Activated B cell treated with CpG ODN at 0.5 μM for 24 hours (primary cell): ENCODE measurements at regions not wholly inside any gene's neighbourhood (a gene's known extent, or its start where the extent isn't known, plus 50 kb on each side); places are given as distances from the start of the nearest gene placed in this dataset.

ENCODE experiments used
- ATAC-seq: fragments of 200-7000 bp; cut with Tn5 transposase; one replicate; pipeline ENCODE4 v1.10.0; 2021; ENCODE audit warnings: low read depth, mild to moderate bottlenecking, moderate library complexity
- CTCF ChIA-PET: fragments of 350-600 bp; sonication (Branson Sonifier 250); formaldehyde crosslinking; loops from one replicate; lab custom pipeline; 2021; ENCODE audit warnings: antibody characterized with exemption; lab: Charles Lee
- POLR2A ChIA-PET: fragments of 350-600 bp; sonication (Branson Sonifier 250); formaldehyde crosslinking; loops from one replicate; lab custom pipeline; 2021; ENCODE audit warnings: antibody characterized with exemption; lab: Charles Lee
- DNase-seq: peaks from one replicate; pipeline ENCODE4 v3.0.0; 2022
- H3K27ac Mint-ChIP-seq: one replicate; pipeline ENCODE4 v1.8.0; 2020; ENCODE audit warnings: mixed read lengths
- H3K27me3 Mint-ChIP-seq: one replicate; pipeline ENCODE4 v1.8.0; 2021; ENCODE audit warnings: mixed read lengths
- H3K36me3 Mint-ChIP-seq: one replicate; pipeline ENCODE4 v1.8.0; 2021; ENCODE audit warnings: low read depth, mixed read lengths
- H3K4me1 Mint-ChIP-seq: one replicate; pipeline ENCODE4 v1.8.0; 2021; ENCODE audit warnings: mixed read lengths
- H3K4me3 Mint-ChIP-seq: one replicate; pipeline ENCODE4 v1.8.0; 2020; ENCODE audit warnings: mild to moderate bottlenecking, mixed read lengths
- H3K9me3 Mint-ChIP-seq: one replicate; pipeline ENCODE4 v1.8.0; 2020; ENCODE audit warnings: mixed read lengths
- CTCF ChIP-seq: fragments of 200-600 bp; IDR thresholded peaks from one replicate; pipeline ENCODE4 v1.8.0; 2022; ENCODE audit warnings: antibody characterized with exemption, mild to moderate bottlenecking
- intact Hi-C: fragments of 100-400 bp; cut with micrococcal nuclease; formaldehyde crosslinking; loops from one replicate; pipeline ENCODE4 v1.15.1; 2024

GRCh38 chr5:2586016-2586715 is 165.3 kb downstream of the IRX2 start:
- no peak for ATAC-seq

DNA sequence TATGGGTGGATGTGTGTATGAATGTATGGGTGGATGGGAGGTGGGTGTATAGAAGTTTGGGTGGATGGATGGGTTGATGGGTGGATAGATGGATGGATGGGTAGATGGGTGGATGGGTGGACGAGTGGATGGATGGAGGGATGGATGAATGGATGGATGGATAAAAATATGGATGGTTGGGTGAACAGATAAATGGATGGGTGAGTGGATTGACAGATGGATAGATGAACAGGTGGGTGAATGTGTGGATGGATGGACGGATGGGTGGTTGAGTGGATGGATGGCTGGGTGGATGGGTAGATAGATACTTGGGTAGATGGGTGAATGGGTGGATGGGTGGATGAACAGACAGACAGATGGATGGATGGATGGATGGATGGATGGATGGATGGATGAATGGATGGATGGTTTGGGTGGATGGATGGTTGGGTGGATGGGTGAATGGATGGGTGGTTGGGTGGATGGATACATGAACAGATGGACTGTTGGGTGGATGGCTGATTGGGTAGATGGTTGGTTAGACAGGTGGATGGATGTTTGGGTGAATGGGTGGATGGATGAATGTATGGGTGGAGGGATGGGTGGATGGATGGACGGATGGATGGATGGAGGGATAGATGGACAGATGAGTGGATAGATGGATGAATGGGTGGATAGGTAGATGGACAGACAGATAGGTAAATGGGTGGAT is 166.8 kb downstream of the IRX2 start:
- H3K4me1 Mint-ChIP-seq: no peaks in the 10 kb centered on the region
- no peaks in the 10 kb centered on the region for H3K36me3 Mint-ChIP-seq
- no peaks in the 10 kb centered on the region for H3K27me3 Mint-ChIP-seq
- no peak overlapping the region for H3K27ac Mint-ChIP-seq
- intact Hi-C loops: no loop called here
- DNase-seq: no peak
- no peak overlapping the region for H3K4me3 Mint-ChIP-seq
- no peak for TF ChIP-seq CTCF
- ChIA-PET POLR2A (no interaction called here), CTCF (no interaction called here)
- H3K9me3 Mint-ChIP-seq: no peaks in the 10 kb centered on the region
- no peak for ATAC-seq

More at GRCh38 chr5:2586016-2586715, 165.3 kb downstream of the IRX2 start:
- ChIA-PET CTCF (no interaction called here), POLR2A (no interaction called here)
- intact Hi-C loops: no loop called here
- TF ChIP-seq CTCF: no peak
- no peaks in the 10 kb centered on the region for H3K9me3 Mint-ChIP-seq
- H3K27me3 Mint-ChIP-seq: no peaks in the 10 kb centered on the region
- no peaks in the 10 kb centered on the region for H3K4me1 Mint-ChIP-seq
- H3K36me3 Mint-ChIP-seq: no peaks in the 10 kb centered on the region
- no peak for DNase-seq
- H3K27ac Mint-ChIP-seq: no peak overlapping the region
- H3K4me3 Mint-ChIP-seq: no peak overlapping the region

DNA sequence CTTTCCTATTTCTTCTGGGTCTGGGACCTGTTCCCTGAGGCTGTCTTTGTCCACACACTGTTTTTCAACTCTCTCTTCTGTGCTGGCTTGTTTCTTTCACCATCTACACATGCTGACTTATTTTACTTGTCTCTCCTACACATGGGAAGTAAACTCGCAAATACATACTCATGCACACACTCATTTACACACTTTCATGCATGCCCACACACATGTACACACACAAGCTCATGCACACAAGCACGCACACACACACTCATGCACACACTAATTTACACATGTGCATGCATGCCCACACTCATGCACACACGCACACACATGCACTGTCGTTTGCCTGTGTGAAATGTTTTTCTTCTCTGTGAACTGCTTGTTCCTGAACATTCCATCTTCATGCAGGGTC is 169.0 kb downstream of the IRX2 start:
- DNase-seq (no peak), ATAC-seq (no peak)
- Mint-ChIP-seq H3K9me3 (peaks cover 6% of the 10 kb centered on the region), H3K27me3 (no peaks in the 10 kb centered on the region), H3K27ac (no peak overlapping the region), H3K4me3 (no peak overlapping the region), H3K36me3 (no peaks in the 10 kb centered on the region), H3K4me1 (no peaks in the 10 kb centered on the region)
- ChIA-PET POLR2A (no interaction called here), CTCF (no interaction called here)
- intact Hi-C loops: no loop called here
- no peak for TF ChIP-seq CTCF

- H3K9me3 Mint-ChIP-seq: peaks cover 6% of the 10 kb centered on the region
- no peaks in the 10 kb centered on the region for H3K36me3 Mint-ChIP-seq
- ChIA-PET POLR2A (no interaction called here), CTCF (no interaction called here)
- no peak for TF ChIP-seq CTCF
- no peak for ATAC-seq
- DNase-seq: no peak
- intact Hi-C loops: no loop called here
- H3K27ac Mint-ChIP-seq: no peak overlapping the region
- no peak overlapping the region for H3K4me3 Mint-ChIP-seq
- no peaks in the 10 kb centered on the region for H3K27me3 Mint-ChIP-seq
- H3K4me1 Mint-ChIP-seq: no peaks in the 10 kb centered on the region
These were observed 169.4 kb downstream of the IRX2 start for GRCh38 chr5:2582106-2582505.

GRCh38 chr5:2581418-2581817 is 170.1 kb downstream of the IRX2 start:
- intact Hi-C loops: no loop called here

More at GRCh38 chr5:2581418-2581817, 170.1 kb downstream of the IRX2 start:
- ChIA-PET POLR2A (no interaction called here), CTCF (no interaction called here)
- no peak for ATAC-seq
- Mint-ChIP-seq H3K27ac (no peak overlapping the region), H3K9me3 (peaks cover 8% of the 10 kb centered on the region), H3K27me3 (no peaks in the 10 kb centered on the region), H3K36me3 (no peaks in the 10 kb centered on the region), H3K4me3 (no peak overlapping the region), H3K4me1 (no peaks in the 10 kb centered on the region)
- TF ChIP-seq CTCF: no peak
- DNase-seq: no peak
